Gastrocnemius medialis (tissue), 4 donors: ENCODE measurements at regions not wholly inside any gene's neighbourhood (a gene's known extent, or its start where the extent isn't known, plus 50 kb on each side); places are given as distances from the start of the nearest gene placed in this dataset.
"Not testable (repeated sequence)": the region's sequence is repeated elsewhere in the genome, so short reads cannot be mapped to it uniquely, and the experiment has no call there.

Experiments used
- ATAC-seq, 2 donors: fragments of 150-250 bp; one replicate each; pipeline ENCODE4 v1.9.1; 2016
- DNase-seq, 2 donors: peaks; one replicate each; pipeline ENCODE4 v3.0.0-alpha.2; 2019
- H3K27ac ChIP-seq, 4 donors: fragments of 200-600 bp; sonication (generic); 1 replicate in 1 of 4; 2 replicates in 3 of 4; pipeline ENCODE4 v1.5.1; 2016 to 2018; ENCODE audit warnings: mild to moderate bottlenecking in 2 of 4, moderate library complexity in 1 of 4
- H3K27me3 ChIP-seq, 3 donors: fragments of 200-600 bp; sonication (generic) in 2 of 3; 1 replicate in 1 of 3; 2 replicates in 2 of 3; pipeline versions ENCODE4 v1.5.1 to v1.6.0; 2016 to 2019; ENCODE audit warnings: mild to moderate bottlenecking in 1 of 3, moderate library complexity in 1 of 3
- H3K36me3 ChIP-seq, 2 donors: fragments of 200-600 bp; sonication (generic) in 1 of 2; one replicate each; pipeline ENCODE4 v1.5.1; 2017 to 2018
- H3K4me1 ChIP-seq, 2 donors: fragments of 200-600 bp; sonication (generic) in 1 of 2; one replicate each; pipeline ENCODE4 v1.5.1; 2016 to 2017; ENCODE audit warnings: mild to moderate bottlenecking in 2 of 2
- H3K4me3 ChIP-seq, 4 donors: fragments of 200-600 bp; sonication (generic) in 3 of 4; 1 replicate in 1 of 4; 2 replicates in 3 of 4; pipeline ENCODE4 v1.5.1; 2016 to 2019; ENCODE audit warnings: mild to moderate bottlenecking in 2 of 4
- H3K9me3 ChIP-seq, 3 donors: fragments of 200-600 bp; sonication (generic) in 2 of 3; 1 replicate in 1 of 3; 2 replicates in 2 of 3; pipeline ENCODE4 v1.5.1; 2016 to 2019
- POLR2A ChIP-seq, 2 donors: fragments of 450-650 bp; IDR thresholded peaks; one replicate each; pipeline ENCODE4 v1.6.1; 2017; ENCODE audit warnings: antibody characterized with exemption in 2 of 2, mild to moderate bottlenecking in 2 of 2, moderate library complexity in 2 of 2
- in situ Hi-C, 4 donors: fragments of 200-750 bp; cut with MboI; loops; one replicate each; pipeline versions ENCODE4 v1.15.0 to v1.8.0; 2017; ENCODE audit warnings: low sequenced_read_pairs in 4 of 4
- intact Hi-C: fragments of 100-400 bp; cut with DNase I; formaldehyde crosslinking; loops from one replicate; pipeline ENCODE4 v1.15.1; 2023; ENCODE audit warnings: low total_unique reads
- TF ChIP-seq, protein P1 (sequence below), 5 experiments: fragments of 450-650 bp in 3 of 5; fragments of 200-600 bp in 2 of 5; sonication (generic) in 2 of 5; IDR thresholded peaks in 4 of 5; conservative IDR thresholded peaks in 1 of 5; 1 replicate in 4 of 5; 2 replicates in 1 of 5; pipeline ENCODE4 v1.5.1; 2016 to 2019; ENCODE audit warnings: antibody characterized with exemption in 5 of 5, mild to moderate bottlenecking in 3 of 5, moderate library complexity in 3 of 5

- Histone ChIP-seq H3K4me3 (no peak overlapping the region), H3K4me1 (peaks cover 23 to 25% of the 10 kb centered on the region in 2 donors), H3K36me3 (no peaks in the 10 kb centered on the region), H3K27me3 (no peaks in the 10 kb centered on the region), H3K9me3 (no peaks in the 10 kb centered on the region), H3K27ac (peak overlapping the region; percentile 23 to 54 (median 42))
- intact Hi-C loops (no loop called here), in situ Hi-C loops (no loop called here)
- ATAC-seq: peak; percentile 59 to 66
- TF ChIP-seq POLR2A (IDR thresholded peaks at IDR 0.05): no peak
- TF ChIP-seq, protein P1, sequence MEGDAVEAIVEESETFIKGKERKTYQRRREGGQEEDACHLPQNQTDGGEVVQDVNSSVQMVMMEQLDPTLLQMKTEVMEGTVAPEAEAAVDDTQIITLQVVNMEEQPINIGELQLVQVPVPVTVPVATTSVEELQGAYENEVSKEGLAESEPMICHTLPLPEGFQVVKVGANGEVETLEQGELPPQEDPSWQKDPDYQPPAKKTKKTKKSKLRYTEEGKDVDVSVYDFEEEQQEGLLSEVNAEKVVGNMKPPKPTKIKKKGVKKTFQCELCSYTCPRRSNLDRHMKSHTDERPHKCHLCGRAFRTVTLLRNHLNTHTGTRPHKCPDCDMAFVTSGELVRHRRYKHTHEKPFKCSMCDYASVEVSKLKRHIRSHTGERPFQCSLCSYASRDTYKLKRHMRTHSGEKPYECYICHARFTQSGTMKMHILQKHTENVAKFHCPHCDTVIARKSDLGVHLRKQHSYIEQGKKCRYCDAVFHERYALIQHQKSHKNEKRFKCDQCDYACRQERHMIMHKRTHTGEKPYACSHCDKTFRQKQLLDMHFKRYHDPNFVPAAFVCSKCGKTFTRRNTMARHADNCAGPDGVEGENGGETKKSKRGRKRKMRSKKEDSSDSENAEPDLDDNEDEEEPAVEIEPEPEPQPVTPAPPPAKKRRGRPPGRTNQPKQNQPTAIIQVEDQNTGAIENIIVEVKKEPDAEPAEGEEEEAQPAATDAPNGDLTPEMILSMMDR (IDR thresholded peaks at IDR 0.05 in 4 of 5, conservative IDR thresholded peaks at IDR 0.05 in 1 of 5): no peak
- peak; percentile 57 to 62 for DNase-seq
These were observed 173.4 kb downstream of the TOMM20 start for GRCh38 chr1:234955107-234955731.

DNA sequence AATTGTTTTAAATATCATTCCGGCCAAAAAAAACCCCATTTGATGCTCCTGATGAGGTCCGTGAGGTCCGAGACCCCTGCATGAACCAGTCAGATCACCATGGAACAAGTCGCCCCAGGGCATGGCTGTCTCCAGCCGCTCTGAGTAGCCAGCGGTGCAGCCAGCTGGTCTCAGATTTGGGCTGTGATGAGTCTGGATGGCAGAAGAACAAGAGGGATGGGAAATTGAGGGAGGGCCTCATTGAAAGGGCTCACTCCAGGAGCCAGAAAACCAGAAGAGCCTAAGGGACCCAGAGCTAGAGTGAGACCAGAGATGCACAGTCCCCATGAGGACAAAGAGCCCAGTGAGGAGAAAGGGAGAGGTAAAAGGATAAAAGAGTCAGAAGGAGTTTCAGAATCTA is 174.0 kb downstream of the TOMM20 start:
- TF ChIP-seq, protein P1 (IDR thresholded peaks at IDR 0.05 in 4 of 5, conservative IDR thresholded peaks at IDR 0.05 in 1 of 5): no peak
- TF ChIP-seq POLR2A (IDR thresholded peaks at IDR 0.05): no peak
- ATAC-seq (no peak), DNase-seq (no peak)
- no peaks in the 10 kb centered on the region for H3K27me3 ChIP-seq
- peaks cover 23 to 25% of the 10 kb centered on the region in 2 donors for H3K4me1 ChIP-seq
- H3K36me3 ChIP-seq: no peaks in the 10 kb centered on the region
- peak overlapping the region in 3 of 4 donors; percentile 36 to 54 (median 49) for H3K27ac ChIP-seq
- intact Hi-C loops: no loop called here
- H3K9me3 ChIP-seq: no peaks in the 10 kb centered on the region
- in situ Hi-C loops: no loop called here
- no peak overlapping the region for H3K4me3 ChIP-seq

- intact Hi-C loops (no loop called here), in situ Hi-C loops (no loop called here)
- Histone ChIP-seq H3K36me3 (no peaks in the 10 kb centered on the region), H3K4me3 (no peak overlapping the region), H3K4me1 (peaks cover 23 to 25% of the 10 kb centered on the region in 2 donors), H3K27me3 (no peaks in the 10 kb centered on the region), H3K9me3 (no peaks in the 10 kb centered on the region), H3K27ac (no peak overlapping the region)
- no peak for ATAC-seq
- DNase-seq: no peak
- TF ChIP-seq, protein P1 (IDR thresholded peaks at IDR 0.05 in 4 of 5, conservative IDR thresholded peaks at IDR 0.05 in 1 of 5): no peak
- no peak for TF ChIP-seq POLR2A (IDR thresholded peaks at IDR 0.05)
These were observed 174.8 kb downstream of the TOMM20 start for GRCh38 chr1:234953655-234954405.

DNA sequence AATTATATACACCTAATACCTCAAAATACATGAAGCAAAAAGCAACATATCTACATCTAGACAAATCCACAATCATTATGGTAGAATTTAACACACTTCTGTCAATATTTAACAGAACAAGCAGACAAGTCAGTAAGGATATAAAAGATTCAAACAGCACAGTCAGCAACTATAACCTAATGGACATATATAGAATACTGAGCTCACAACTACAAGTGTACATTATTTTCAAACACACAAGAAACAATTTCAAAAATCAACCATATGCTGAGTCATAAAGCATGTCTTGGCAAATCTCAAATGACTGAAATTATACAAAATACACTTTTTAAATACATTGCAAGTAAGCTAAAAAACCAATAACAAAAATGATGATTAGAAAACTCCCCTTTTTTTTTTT is 178.0 kb downstream of the TOMM20 start:
- Histone ChIP-seq H3K36me3 (no peaks in the 10 kb centered on the region), H3K9me3 (no peaks in the 10 kb centered on the region), H3K4me1 (peaks cover 7 to 11% of the 10 kb centered on the region in 2 donors), H3K27me3 (no peaks in the 10 kb centered on the region), H3K4me3 (no peak overlapping the region), H3K27ac (no peak overlapping the region)
- intact Hi-C loops: no loop called here
- ATAC-seq: no peak
- TF ChIP-seq POLR2A (IDR thresholded peaks at IDR 0.05): no peak
- TF ChIP-seq, protein P1 (IDR thresholded peaks at IDR 0.05 in 4 of 5, conservative IDR thresholded peaks at IDR 0.05 in 1 of 5): no peak
- in situ Hi-C loops: no loop called here
- no peak for DNase-seq

GRCh38 chr1:234949528-234949927 is 179.1 kb downstream of the TOMM20 start:
- DNase-seq, H3K4me1 ChIP-seq, in situ Hi-C loops, H3K27ac ChIP-seq, H3K36me3 ChIP-seq, intact Hi-C loops, ATAC-seq, H3K4me3 ChIP-seq, H3K9me3 ChIP-seq, H3K27me3 ChIP-seq: not testable (repeated sequence)
